ENCODE measurements at regions not wholly inside any gene's neighbourhood (a gene's known extent, or its start where the extent isn't known, plus 50 kb on each side); places are given as distances from the start of the nearest gene placed in this dataset.
"Not testable (repeated sequence)": the region's sequence is repeated elsewhere in the genome, so short reads cannot be mapped to it uniquely, and the experiment has no call there.

- no peaks in the 10 kb centered on the region for H3K9me3 ChIP-seq (ENCODE audit: insufficient read depth, low read length)
- H3K9ac ChIP-seq (ENCODE audit: insufficient read length, low read depth) = no peak overlapping the region
- DNase-seq (ENCODE audit: low read depth, low spot score) = peak; percentile 20
- H3K4me1 ChIP-seq (ENCODE audit: insufficient read depth, insufficient read length) = no peaks in the 10 kb centered on the region
- no peaks in the 10 kb centered on the region for H3K27me3 ChIP-seq (ENCODE audit: insufficient read depth, insufficient read length)
- H3K4me3 ChIP-seq (ENCODE audit: insufficient read length, low read depth) = no peak overlapping the region
- H3K36me3 ChIP-seq (ENCODE audit: insufficient read depth, insufficient read length, low read length) = no peaks in the 10 kb centered on the region
- TF ChIP-seq YY1 (IDR thresholded peaks at IDR 0.05; ENCODE audit: insufficient read depth, insufficient read length) (no peak), SUZ12 (IDR thresholded peaks at IDR 0.05; ENCODE audit: extremely low read depth, insufficient read depth, insufficient read length) (no peak), ZNF274 (IDR thresholded peaks at IDR 0.05; ENCODE audit: low read depth, low read length) (no peak)
These were observed 86.1 kb upstream of the RBFOX1 start for GRCh38 chr16:7246578-7246977.

GRCh38 chr16:7239547-7239946, 93.1 kb upstream of the RBFOX1 start:
- no peaks in the 10 kb centered on the region for H3K4me1 ChIP-seq (ENCODE audit: insufficient read depth, insufficient read length)
- TF ChIP-seq YY1 (IDR thresholded peaks at IDR 0.05; ENCODE audit: insufficient read depth, insufficient read length) (no peak), SUZ12 (IDR thresholded peaks at IDR 0.05; ENCODE audit: extremely low read depth, insufficient read depth, insufficient read length) (no peak), ZNF274 (IDR thresholded peaks at IDR 0.05; ENCODE audit: low read depth, low read length) (no peak)
- H3K36me3 ChIP-seq (ENCODE audit: insufficient read depth, insufficient read length, low read length) = no peaks in the 10 kb centered on the region
- no peak for DNase-seq (ENCODE audit: low read depth, low spot score)
- H3K9ac ChIP-seq (ENCODE audit: insufficient read length, low read depth) = no peak overlapping the region
- H3K9me3 ChIP-seq (ENCODE audit: insufficient read depth, low read length) = no peaks in the 10 kb centered on the region
- no peak overlapping the region for H3K4me3 ChIP-seq (ENCODE audit: insufficient read length, low read depth)
- H3K27me3 ChIP-seq (ENCODE audit: insufficient read depth, insufficient read length) = no peaks in the 10 kb centered on the region

- DNase-seq (ENCODE audit: low read depth, low spot score) = no peak
- Histone ChIP-seq H3K27me3 (ENCODE audit: insufficient read depth, insufficient read length) (no peaks in the 10 kb centered on the region), H3K9me3 (ENCODE audit: insufficient read depth, low read length) (no peaks in the 10 kb centered on the region), H3K4me3 (ENCODE audit: insufficient read length, low read depth) (no peak overlapping the region), H3K9ac (ENCODE audit: insufficient read length, low read depth) (no peak overlapping the region), H3K4me1 (ENCODE audit: insufficient read depth, insufficient read length) (no peaks in the 10 kb centered on the region), H3K36me3 (ENCODE audit: insufficient read depth, insufficient read length, low read length) (no peaks in the 10 kb centered on the region)
- TF ChIP-seq ZNF274 (IDR thresholded peaks at IDR 0.05; ENCODE audit: low read depth, low read length) = no peak
- no peak for TF ChIP-seq SUZ12 (IDR thresholded peaks at IDR 0.05; ENCODE audit: extremely low read depth, insufficient read depth, insufficient read length)
- no peak for TF ChIP-seq YY1 (IDR thresholded peaks at IDR 0.05; ENCODE audit: insufficient read depth, insufficient read length)
These were observed 95.7 kb upstream of the RBFOX1 start for GRCh38 chr16:7236824-7237410.

- no peaks in the 10 kb centered on the region for H3K9me3 ChIP-seq (ENCODE audit: insufficient read depth, low read length)
- H3K27me3 ChIP-seq (ENCODE audit: insufficient read depth, insufficient read length) = peaks cover 9% of the 10 kb centered on the region
- H3K36me3 ChIP-seq (ENCODE audit: insufficient read depth, insufficient read length, low read length) = no peaks in the 10 kb centered on the region
- H3K4me3 ChIP-seq (ENCODE audit: insufficient read length, low read depth) = no peak overlapping the region
- H3K4me1 ChIP-seq (ENCODE audit: insufficient read depth, insufficient read length) = no peaks in the 10 kb centered on the region
- no peak overlapping the region for H3K9ac ChIP-seq (ENCODE audit: insufficient read length, low read depth)
- no peak for DNase-seq (ENCODE audit: low read depth, low spot score)
- TF ChIP-seq SUZ12 (IDR thresholded peaks at IDR 0.05; ENCODE audit: extremely low read depth, insufficient read depth, insufficient read length) (no peak), YY1 (IDR thresholded peaks at IDR 0.05; ENCODE audit: insufficient read depth, insufficient read length) (no peak), ZNF274 (IDR thresholded peaks at IDR 0.05; ENCODE audit: low read depth, low read length) (no peak)
These were observed 98.7 kb upstream of the RBFOX1 start for GRCh38 chr16:7233975-7234374.

GRCh38 chr16:7231762-7232161, 100.9 kb upstream of the RBFOX1 start:
- H3K4me3 ChIP-seq (ENCODE audit: insufficient read length, low read depth) = no peak overlapping the region
- peaks cover 12% of the 10 kb centered on the region for H3K27me3 ChIP-seq (ENCODE audit: insufficient read depth, insufficient read length)
- no peaks in the 10 kb centered on the region for H3K36me3 ChIP-seq (ENCODE audit: insufficient read depth, insufficient read length, low read length)
- no peaks in the 10 kb centered on the region for H3K9me3 ChIP-seq (ENCODE audit: insufficient read depth, low read length)
- no peak for DNase-seq (ENCODE audit: low read depth, low spot score)
- TF ChIP-seq SUZ12 (IDR thresholded peaks at IDR 0.05; ENCODE audit: extremely low read depth, insufficient read depth, insufficient read length) = no peak
- TF ChIP-seq ZNF274 (IDR thresholded peaks at IDR 0.05; ENCODE audit: low read depth, low read length) = no peak
- TF ChIP-seq YY1 (IDR thresholded peaks at IDR 0.05; ENCODE audit: insufficient read depth, insufficient read length) = no peak
- no peak overlapping the region for H3K9ac ChIP-seq (ENCODE audit: insufficient read length, low read depth)
- H3K4me1 ChIP-seq (ENCODE audit: insufficient read depth, insufficient read length) = no peaks in the 10 kb centered on the region

- DNase-seq (ENCODE audit: low read depth, low spot score); H3K9ac ChIP-seq (ENCODE audit: insufficient read length, low read depth); H3K4me1 ChIP-seq (ENCODE audit: insufficient read depth, insufficient read length); H3K36me3 ChIP-seq (ENCODE audit: insufficient read depth, insufficient read length, low read length); H3K4me3 ChIP-seq (ENCODE audit: insufficient read length, low read depth); H3K9me3 ChIP-seq (ENCODE audit: insufficient read depth, low read length): not testable (repeated sequence)
- peaks cover 12% of the 10 kb centered on the region for H3K27me3 ChIP-seq (ENCODE audit: insufficient read depth, insufficient read length)
These were observed 103.0 kb upstream of the RBFOX1 start for GRCh38 chr16:7229433-7230218.

GRCh38 chr16:7227229-7227721, 105.4 kb upstream of the RBFOX1 start:
- peaks cover 12% of the 10 kb centered on the region for H3K27me3 ChIP-seq (ENCODE audit: insufficient read depth, insufficient read length)
- H3K9ac ChIP-seq (ENCODE audit: insufficient read length, low read depth) = no peak overlapping the region
- no peaks in the 10 kb centered on the region for H3K36me3 ChIP-seq (ENCODE audit: insufficient read depth, insufficient read length, low read length)
- peaks cover 4% of the 10 kb centered on the region; the same call in 1 of the 2 replicates for H3K9me3 ChIP-seq (ENCODE audit: insufficient read depth, low read length)
- no peak for TF ChIP-seq YY1 (IDR thresholded peaks at IDR 0.05; ENCODE audit: insufficient read depth, insufficient read length)
- TF ChIP-seq SUZ12 (IDR thresholded peaks at IDR 0.05; ENCODE audit: extremely low read depth, insufficient read depth, insufficient read length) = no peak
- no peak for TF ChIP-seq ZNF274 (IDR thresholded peaks at IDR 0.05; ENCODE audit: low read depth, low read length)
- H3K4me3 ChIP-seq (ENCODE audit: insufficient read length, low read depth) = peak overlapping the region; percentile 9
- peaks cover 2% of the 10 kb centered on the region for H3K4me1 ChIP-seq (ENCODE audit: insufficient read depth, insufficient read length)
- peak; percentile 54 for DNase-seq (ENCODE audit: low read depth, low spot score)
